Retinal pigment epithelial cell (primary cell): ENCODE measurements at regions not wholly inside any gene's neighbourhood (a gene's known extent, or its start where the extent isn't known, plus 50 kb on each side); places are given as distances from the start of the nearest gene placed in this dataset.

ENCODE experiments used
- DNase-seq: peaks from one replicate; pipeline ENCODE4 v3.0.0-alpha.2; 2010; ENCODE audit warnings: low read depth
- H3K4me3 ChIP-seq: 2 replicates; pipeline ENCODE4 v1.5.1; 2011; ENCODE audit warnings: mild to moderate bottlenecking, low read length, control low read depth, moderate library complexity
- TF ChIP-seq, protein P1 (sequence below): conservative IDR thresholded peaks from 2 replicates; pipeline ENCODE4 v1.5.1; 2011; ENCODE audit warnings: low read depth, low read length, control low read depth, inconsistent platforms

DNA sequence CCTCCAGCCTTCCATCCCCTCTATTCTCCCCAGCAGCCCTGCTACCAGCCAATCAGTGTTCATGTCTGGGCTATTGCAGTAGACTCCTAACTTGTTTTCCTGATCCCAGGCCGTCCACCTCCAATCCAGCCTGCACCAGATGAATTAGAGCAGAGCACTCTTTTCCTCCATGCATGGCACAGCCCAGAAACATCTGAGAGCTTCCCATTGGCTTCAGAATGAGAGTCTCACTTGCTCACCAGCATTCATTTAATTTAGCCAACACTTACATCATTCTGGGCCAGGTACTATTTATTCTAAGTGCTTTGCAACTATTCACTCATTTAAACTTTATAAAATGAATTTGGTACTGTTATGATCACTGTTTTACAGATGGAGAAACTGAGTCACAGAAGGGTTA lies 51.4 kb upstream of the DUSP5 start:
- no peak for DNase-seq
- H3K4me3 ChIP-seq = no peak overlapping the region
- TF ChIP-seq, protein P1, sequence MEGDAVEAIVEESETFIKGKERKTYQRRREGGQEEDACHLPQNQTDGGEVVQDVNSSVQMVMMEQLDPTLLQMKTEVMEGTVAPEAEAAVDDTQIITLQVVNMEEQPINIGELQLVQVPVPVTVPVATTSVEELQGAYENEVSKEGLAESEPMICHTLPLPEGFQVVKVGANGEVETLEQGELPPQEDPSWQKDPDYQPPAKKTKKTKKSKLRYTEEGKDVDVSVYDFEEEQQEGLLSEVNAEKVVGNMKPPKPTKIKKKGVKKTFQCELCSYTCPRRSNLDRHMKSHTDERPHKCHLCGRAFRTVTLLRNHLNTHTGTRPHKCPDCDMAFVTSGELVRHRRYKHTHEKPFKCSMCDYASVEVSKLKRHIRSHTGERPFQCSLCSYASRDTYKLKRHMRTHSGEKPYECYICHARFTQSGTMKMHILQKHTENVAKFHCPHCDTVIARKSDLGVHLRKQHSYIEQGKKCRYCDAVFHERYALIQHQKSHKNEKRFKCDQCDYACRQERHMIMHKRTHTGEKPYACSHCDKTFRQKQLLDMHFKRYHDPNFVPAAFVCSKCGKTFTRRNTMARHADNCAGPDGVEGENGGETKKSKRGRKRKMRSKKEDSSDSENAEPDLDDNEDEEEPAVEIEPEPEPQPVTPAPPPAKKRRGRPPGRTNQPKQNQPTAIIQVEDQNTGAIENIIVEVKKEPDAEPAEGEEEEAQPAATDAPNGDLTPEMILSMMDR = no peak

- TF ChIP-seq, protein P1 = peak; percentile 26
- DNase-seq = no peak
- H3K4me3 ChIP-seq = no peak overlapping the region
Measured at GRCh38 chr10:110446954-110447608, 50.6 kb upstream of the DUSP5 start.

- no peak for DNase-seq
- TF ChIP-seq, protein P1 = no peak
- H3K4me3 ChIP-seq = no peak overlapping the region
Measured at GRCh38 chr10:110447886-110448285, 49.8 kb upstream of the DUSP5 start.
